ENCODE measurements at regions not wholly inside any gene's neighbourhood (a gene's known extent, or its start where the extent isn't known, plus 50 kb on each side); places are given as distances from the start of the nearest gene placed in this dataset.

DNA sequence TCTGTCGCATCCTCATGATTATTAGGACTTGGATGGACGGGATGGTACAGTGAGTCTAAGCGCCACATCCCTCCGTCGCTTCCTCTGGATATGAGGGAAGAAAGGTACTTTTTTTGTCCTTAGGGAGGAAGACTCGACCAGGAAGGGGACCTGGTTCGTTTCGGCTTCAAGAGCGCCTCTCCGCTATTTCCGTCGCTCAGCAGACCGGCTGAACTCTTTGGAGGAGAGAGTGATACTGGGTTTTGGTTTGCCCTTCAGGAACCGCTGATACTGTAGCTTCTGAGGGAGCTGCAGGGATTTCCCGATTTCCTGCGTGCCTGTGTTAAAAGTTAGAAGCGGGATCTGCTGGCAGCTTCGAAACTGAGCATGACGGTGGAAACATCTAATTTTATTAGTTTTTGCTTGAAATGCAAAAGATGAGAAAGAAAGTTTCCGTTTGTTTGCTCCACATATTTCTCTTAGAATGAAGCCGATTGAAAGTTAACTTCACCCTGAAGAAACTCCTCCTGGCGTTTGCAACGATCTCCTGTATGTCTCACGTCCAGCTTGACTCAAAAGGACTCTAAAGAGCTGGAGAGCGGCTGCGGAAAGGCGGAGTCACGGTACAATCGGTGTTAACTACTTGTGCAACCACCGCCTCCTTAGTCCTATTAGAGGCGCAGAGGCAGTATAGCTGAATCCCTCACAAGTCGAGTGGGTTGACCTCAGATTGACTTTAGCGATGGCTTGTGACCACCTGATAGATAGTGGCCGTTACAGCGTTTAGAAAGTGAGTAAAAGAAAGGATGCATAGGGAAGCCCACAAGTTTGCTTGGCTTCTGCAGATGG, 129.4 kb downstream of the TRIM27 start:
- TF ChIP-seq, protein P1, sequence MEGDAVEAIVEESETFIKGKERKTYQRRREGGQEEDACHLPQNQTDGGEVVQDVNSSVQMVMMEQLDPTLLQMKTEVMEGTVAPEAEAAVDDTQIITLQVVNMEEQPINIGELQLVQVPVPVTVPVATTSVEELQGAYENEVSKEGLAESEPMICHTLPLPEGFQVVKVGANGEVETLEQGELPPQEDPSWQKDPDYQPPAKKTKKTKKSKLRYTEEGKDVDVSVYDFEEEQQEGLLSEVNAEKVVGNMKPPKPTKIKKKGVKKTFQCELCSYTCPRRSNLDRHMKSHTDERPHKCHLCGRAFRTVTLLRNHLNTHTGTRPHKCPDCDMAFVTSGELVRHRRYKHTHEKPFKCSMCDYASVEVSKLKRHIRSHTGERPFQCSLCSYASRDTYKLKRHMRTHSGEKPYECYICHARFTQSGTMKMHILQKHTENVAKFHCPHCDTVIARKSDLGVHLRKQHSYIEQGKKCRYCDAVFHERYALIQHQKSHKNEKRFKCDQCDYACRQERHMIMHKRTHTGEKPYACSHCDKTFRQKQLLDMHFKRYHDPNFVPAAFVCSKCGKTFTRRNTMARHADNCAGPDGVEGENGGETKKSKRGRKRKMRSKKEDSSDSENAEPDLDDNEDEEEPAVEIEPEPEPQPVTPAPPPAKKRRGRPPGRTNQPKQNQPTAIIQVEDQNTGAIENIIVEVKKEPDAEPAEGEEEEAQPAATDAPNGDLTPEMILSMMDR (IDR thresholded peaks at IDR 0.05) = no peak
- TF ChIP-seq POLR2A (IDR thresholded peaks at IDR 0.05) = no peak

Data from adrenal gland (tissue), 5 donors.